ENCODE measurements at regions not wholly inside any gene's neighbourhood (a gene's known extent, or its start where the extent isn't known, plus 50 kb on each side); places are given as distances from the start of the nearest gene placed in this dataset.
A peak's percentile ranks its signal among the peaks of the same experiment; 100 is the strongest.

DNA sequence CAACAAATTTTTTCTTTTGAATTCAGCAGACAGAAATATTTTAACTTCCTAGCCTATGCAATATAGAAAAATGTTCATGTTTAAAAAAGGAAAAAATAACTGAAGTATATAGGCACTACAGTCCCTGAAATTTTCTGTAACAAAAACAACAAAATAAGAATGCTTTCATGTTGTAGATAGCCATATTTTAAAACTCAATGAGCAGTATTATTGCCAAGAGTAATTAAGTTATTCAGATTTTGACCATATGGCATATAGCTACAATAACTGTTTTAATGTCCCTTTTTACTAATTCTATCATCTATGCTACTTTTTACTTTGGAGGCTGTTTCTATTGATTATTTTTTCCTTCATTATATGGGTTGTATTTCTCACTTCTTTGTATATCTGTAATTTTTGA, 283.3 kb upstream of the RIMS1 start:
- no peak for TF ChIP-seq ZBTB7A (IDR thresholded peaks at IDR 0.05; ENCODE audit: low read depth)
- no peak for TF ChIP-seq CEBPB (IDR thresholded peaks at IDR 0.05)
- TF ChIP-seq RAD21 (IDR thresholded peaks at IDR 0.05; ENCODE audit: low read depth): no peak
- TF ChIP-seq FOXM1 (IDR thresholded peaks at IDR 0.05; ENCODE audit: borderline replicate concordance, low read depth): no peak
- TF ChIP-seq EGR1 (IDR thresholded peaks at IDR 0.05): no peak
- no peak for TF ChIP-seq EP300 (IDR thresholded peaks at IDR 0.05; ENCODE audit: borderline replicate concordance)
- no peak for TF ChIP-seq CREB1 (IDR thresholded peaks at IDR 0.05; ENCODE audit: low read depth)

DNA sequence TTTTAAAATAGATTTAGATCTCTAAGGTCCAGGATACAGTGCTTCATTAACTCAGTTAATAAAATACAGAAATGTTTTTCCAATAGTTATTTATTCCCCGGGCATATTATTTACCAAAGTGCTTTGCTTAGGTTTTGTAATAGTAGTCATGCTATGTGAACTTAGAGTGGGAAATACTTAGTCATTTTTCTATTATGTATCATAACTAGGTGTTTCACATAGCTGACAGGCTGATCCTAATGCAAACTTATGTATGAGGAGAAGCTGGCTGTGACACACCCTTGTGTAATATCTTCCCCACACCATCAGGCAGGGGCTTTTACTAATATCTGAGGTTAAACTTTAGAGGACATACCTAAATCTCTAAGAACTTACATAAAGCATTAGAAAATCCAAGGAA, 277.7 kb upstream of the RIMS1 start:
- no peak for TF ChIP-seq EP300 (IDR thresholded peaks at IDR 0.05; ENCODE audit: borderline replicate concordance)
- no peak for TF ChIP-seq MAX (IDR thresholded peaks at IDR 0.05)
- TF ChIP-seq, protein P1, sequence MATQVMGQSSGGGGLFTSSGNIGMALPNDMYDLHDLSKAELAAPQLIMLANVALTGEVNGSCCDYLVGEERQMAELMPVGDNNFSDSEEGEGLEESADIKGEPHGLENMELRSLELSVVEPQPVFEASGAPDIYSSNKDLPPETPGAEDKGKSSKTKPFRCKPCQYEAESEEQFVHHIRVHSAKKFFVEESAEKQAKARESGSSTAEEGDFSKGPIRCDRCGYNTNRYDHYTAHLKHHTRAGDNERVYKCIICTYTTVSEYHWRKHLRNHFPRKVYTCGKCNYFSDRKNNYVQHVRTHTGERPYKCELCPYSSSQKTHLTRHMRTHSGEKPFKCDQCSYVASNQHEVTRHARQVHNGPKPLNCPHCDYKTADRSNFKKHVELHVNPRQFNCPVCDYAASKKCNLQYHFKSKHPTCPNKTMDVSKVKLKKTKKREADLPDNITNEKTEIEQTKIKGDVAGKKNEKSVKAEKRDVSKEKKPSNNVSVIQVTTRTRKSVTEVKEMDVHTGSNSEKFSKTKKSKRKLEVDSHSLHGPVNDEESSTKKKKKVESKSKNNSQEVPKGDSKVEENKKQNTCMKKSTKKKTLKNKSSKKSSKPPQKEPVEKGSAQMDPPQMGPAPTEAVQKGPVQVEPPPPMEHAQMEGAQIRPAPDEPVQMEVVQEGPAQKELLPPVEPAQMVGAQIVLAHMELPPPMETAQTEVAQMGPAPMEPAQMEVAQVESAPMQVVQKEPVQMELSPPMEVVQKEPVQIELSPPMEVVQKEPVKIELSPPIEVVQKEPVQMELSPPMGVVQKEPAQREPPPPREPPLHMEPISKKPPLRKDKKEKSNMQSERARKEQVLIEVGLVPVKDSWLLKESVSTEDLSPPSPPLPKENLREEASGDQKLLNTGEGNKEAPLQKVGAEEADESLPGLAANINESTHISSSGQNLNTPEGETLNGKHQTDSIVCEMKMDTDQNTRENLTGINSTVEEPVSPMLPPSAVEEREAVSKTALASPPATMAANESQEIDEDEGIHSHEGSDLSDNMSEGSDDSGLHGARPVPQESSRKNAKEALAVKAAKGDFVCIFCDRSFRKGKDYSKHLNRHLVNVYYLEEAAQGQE (IDR thresholded peaks at IDR 0.05; ENCODE audit: low read depth): no peak
- no peak for TF ChIP-seq YY1 (IDR thresholded peaks at IDR 0.05; ENCODE audit: low read depth)
- no peak for TF ChIP-seq FOXM1 (IDR thresholded peaks at IDR 0.05; ENCODE audit: borderline replicate concordance, low read depth)
- TF ChIP-seq, protein P2, sequence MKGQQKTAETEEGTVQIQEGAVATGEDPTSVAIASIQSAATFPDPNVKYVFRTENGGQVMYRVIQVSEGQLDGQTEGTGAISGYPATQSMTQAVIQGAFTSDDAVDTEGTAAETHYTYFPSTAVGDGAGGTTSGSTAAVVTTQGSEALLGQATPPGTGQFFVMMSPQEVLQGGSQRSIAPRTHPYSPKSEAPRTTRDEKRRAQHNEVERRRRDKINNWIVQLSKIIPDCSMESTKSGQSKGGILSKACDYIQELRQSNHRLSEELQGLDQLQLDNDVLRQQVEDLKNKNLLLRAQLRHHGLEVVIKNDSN (IDR thresholded peaks at IDR 0.05): no peak
- no peak for TF ChIP-seq CREB1 (IDR thresholded peaks at IDR 0.05; ENCODE audit: low read depth)
- no peak for TF ChIP-seq NFIC (IDR thresholded peaks at IDR 0.05)

DNA sequence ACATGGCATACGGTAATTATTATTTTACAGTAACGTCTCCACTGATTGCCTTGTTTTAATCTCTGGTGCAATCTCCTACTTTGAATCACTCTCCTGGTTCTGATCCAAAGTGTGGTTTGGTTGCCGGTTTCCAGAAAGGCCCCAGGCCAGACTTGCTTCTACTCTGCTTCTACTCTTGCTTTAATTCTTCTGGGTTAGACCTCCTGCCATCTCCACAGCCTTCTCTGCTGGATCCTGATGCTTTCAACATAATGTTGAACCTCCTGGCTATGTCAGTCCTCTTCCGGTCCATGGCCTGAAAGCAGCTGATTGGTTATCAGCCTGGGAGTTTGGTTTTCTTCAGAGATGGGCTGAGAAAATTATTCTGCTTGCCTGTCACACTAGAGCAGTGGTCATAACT, 266.5 kb upstream of the RIMS1 start:
- no peak for TF ChIP-seq NFIC (IDR thresholded peaks at IDR 0.05)
- no peak for TF ChIP-seq CREB1 (IDR thresholded peaks at IDR 0.05; ENCODE audit: low read depth)
- TF ChIP-seq, protein P2 (IDR thresholded peaks at IDR 0.05): no peak
- TF ChIP-seq MAX (IDR thresholded peaks at IDR 0.05): no peak
- TF ChIP-seq TEAD4 (IDR thresholded peaks at IDR 0.05): no peak
- TF ChIP-seq ZBTB7A (IDR thresholded peaks at IDR 0.05; ENCODE audit: low read depth): no peak
- TF ChIP-seq, protein P1 (IDR thresholded peaks at IDR 0.05; ENCODE audit: low read depth): no peak
- TF ChIP-seq CEBPB (IDR thresholded peaks at IDR 0.05): no peak
- no peak for TF ChIP-seq RAD21 (IDR thresholded peaks at IDR 0.05; ENCODE audit: low read depth)
- TF ChIP-seq FOXM1 (IDR thresholded peaks at IDR 0.05; ENCODE audit: borderline replicate concordance, low read depth): no peak
- TF ChIP-seq TCF12 (IDR thresholded peaks at IDR 0.05; ENCODE audit: low read depth): no peak
- TF ChIP-seq YY1 (IDR thresholded peaks at IDR 0.05; ENCODE audit: low read depth): no peak
- no peak for TF ChIP-seq EP300 (IDR thresholded peaks at IDR 0.05; ENCODE audit: borderline replicate concordance)
- no peak for TF ChIP-seq TAF1 (IDR thresholded peaks at IDR 0.05; ENCODE audit: low read depth)
- TF ChIP-seq EGR1 (IDR thresholded peaks at IDR 0.05): no peak

DNA sequence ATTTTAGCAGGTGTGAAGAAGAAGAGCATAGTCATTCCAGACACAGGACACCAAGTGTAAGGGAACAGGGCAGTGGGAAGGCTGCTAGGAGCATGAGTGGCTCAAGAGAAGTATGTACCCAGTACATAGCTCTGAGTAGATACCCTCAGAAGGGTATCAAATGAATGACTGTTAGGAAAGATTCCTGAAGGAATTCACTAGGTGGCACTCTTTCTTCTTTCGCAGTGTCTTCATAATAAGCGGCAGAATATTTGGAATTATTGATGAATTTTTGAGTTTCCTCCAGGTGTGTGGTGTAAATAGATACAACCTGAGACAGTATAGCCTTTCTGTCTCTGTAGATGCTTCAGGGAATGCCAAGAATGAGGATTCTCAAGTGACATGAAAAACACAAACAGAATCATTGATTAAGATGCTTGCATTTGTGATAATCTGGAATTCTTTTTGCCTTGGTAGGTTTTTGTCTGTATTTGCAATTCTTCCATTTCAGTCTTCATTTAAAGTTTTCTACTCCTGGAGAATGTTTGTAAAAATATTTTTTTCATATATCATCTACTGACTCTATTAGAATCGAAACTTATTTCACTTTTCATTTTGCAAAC, 264.3 kb upstream of the RIMS1 start:
- TF ChIP-seq ZBTB7A (IDR thresholded peaks at IDR 0.05; ENCODE audit: low read depth): no peak
- no peak for TF ChIP-seq NFIC (IDR thresholded peaks at IDR 0.05)
- no peak for TF ChIP-seq TCF12 (IDR thresholded peaks at IDR 0.05; ENCODE audit: low read depth)
- TF ChIP-seq TEAD4 (IDR thresholded peaks at IDR 0.05): no peak
- peak; percentile 56 for TF ChIP-seq RAD21 (IDR thresholded peaks at IDR 0.05; ENCODE audit: low read depth)

GRCh38 chr6:71642120-71642519, 244.2 kb upstream of the RIMS1 start:
- TF ChIP-seq TAF1 (IDR thresholded peaks at IDR 0.05; ENCODE audit: low read depth) (no peak), NFIC (IDR thresholded peaks at IDR 0.05) (no peak), TEAD4 (IDR thresholded peaks at IDR 0.05) (no peak), FOXM1 (IDR thresholded peaks at IDR 0.05; ENCODE audit: borderline replicate concordance, low read depth) (no peak)
- TF ChIP-seq, protein P2 (IDR thresholded peaks at IDR 0.05): no peak

DNA sequence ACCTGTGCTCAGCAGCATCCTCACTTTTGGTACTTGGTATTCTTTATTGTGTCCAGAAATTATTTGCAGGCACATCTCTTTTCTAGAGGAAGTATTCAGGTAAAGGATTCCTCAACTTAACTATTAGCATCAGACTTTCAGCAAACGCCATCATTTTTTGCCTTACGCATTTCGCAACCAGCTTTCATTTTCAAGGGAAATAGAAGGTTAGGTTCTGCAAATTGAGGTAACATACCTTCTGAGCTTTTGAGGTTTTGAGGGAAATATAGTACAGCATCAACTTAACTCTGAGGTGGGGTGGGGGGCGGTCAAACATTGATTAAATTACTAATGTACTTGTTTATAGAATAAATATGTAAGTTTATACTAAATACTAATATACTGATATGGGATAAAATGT, 243.6 kb upstream of the RIMS1 start:
- TF ChIP-seq, protein P2 (IDR thresholded peaks at IDR 0.05): no peak

All from Ishikawa (cell line).